Neural progenitor cell (in vitro differentiated cells): ENCODE measurements at regions not wholly inside any gene's neighbourhood (a gene's known extent, or its start where the extent isn't known, plus 50 kb on each side); places are given as distances from the start of the nearest gene placed in this dataset.

Experiments
- CTCF ChIP-seq: fragments of 200-600 bp; sonication (generic); IDR thresholded peaks from 2 replicates; pipeline ENCODE4 v1.5.1; 2017; ENCODE audit warnings: antibody characterized with exemption, mild to moderate bottlenecking
- EZH2 ChIP-seq: fragments of 200-600 bp; sonication (generic); IDR thresholded peaks from 2 replicates; pipeline ENCODE4 v1.6.1; 2017; ENCODE audit warnings: antibody characterized with exemption, mild to moderate bottlenecking, moderate library complexity
- EZH2phosphoT487 ChIP-seq: fragments of 200-600 bp; sonication (generic); IDR thresholded peaks from 2 replicates; pipeline ENCODE4 v1.6.1; 2017; ENCODE audit warnings: antibody characterized with exemption

- TF ChIP-seq CTCF = no peak
- no peak for TF ChIP-seq EZH2
- no peak for TF ChIP-seq EZH2phosphoT487
Measured at GRCh38 chr6:68192988-68193387, 442.1 kb upstream of the ADGRB3 start.
